Activated CD4-positive, alpha-beta T cell treated with anti-CD3 and anti-CD28 coated beads for 1 hour (primary cell): ENCODE measurements at regions not wholly inside any gene's neighbourhood (a gene's known extent, or its start where the extent isn't known, plus 50 kb on each side); places are given as distances from the start of the nearest gene placed in this dataset.

Source experiments
- DNase-seq: peaks from one replicate; pipeline ENCODE4 v3.0.0-alpha.2; 2020

- no peak for DNase-seq
These were observed 73.8 kb downstream of the RTP5 start for GRCh38 chr2:241943209-241943850.

- no peak for DNase-seq
These were observed 74.5 kb downstream of the RTP5 start for GRCh38 chr2:241943961-241944575.

- no peak for DNase-seq
These were observed 75.3 kb downstream of the RTP5 start for GRCh38 chr2:241944821-241945220.

GRCh38 chr2:241945311-241945710 lies 75.8 kb downstream of the RTP5 start:
- no peak for DNase-seq

- no peak for DNase-seq
These were observed 76.3 kb downstream of the RTP5 start for GRCh38 chr2:241945803-241946202.

GRCh38 chr2:241946306-241947003 lies 76.9 kb downstream of the RTP5 start:
- DNase-seq = no peak

GRCh38 chr2:241947004-241947350 lies 77.4 kb downstream of the RTP5 start:
- no peak for DNase-seq

GRCh38 chr2:241947401-241947800 lies 77.9 kb downstream of the RTP5 start:
- no peak for DNase-seq

- DNase-seq = no peak
These were observed 78.3 kb downstream of the RTP5 start for GRCh38 chr2:241947876-241948275.

- no peak for DNase-seq
These were observed 78.9 kb downstream of the RTP5 start for GRCh38 chr2:241948299-241948897.

- no peak for DNase-seq
These were observed 79.6 kb downstream of the RTP5 start for GRCh38 chr2:241948901-241949735.

GRCh38 chr2:241949736-241950412 lies 80.3 kb downstream of the RTP5 start:
- no peak for DNase-seq

- DNase-seq = peak; percentile 50
These were observed 81.1 kb downstream of the RTP5 start for GRCh38 chr2:241950413-241951315.

- DNase-seq = no peak
These were observed 81.8 kb downstream of the RTP5 start for GRCh38 chr2:241951316-241951700.

GRCh38 chr2:241951920-241952319 lies 82.4 kb downstream of the RTP5 start:
- DNase-seq = no peak

- no peak for DNase-seq
These were observed 83.3 kb downstream of the RTP5 start for GRCh38 chr2:241952816-241953215.

GRCh38 chr2:241953324-241953928 lies 83.9 kb downstream of the RTP5 start:
- DNase-seq = no peak

- no peak for DNase-seq
These were observed 87.1 kb downstream of the RTP5 start for GRCh38 chr2:241956521-241957110.

GRCh38 chr2:241957276-241957675 lies 87.7 kb downstream of the RTP5 start:
- DNase-seq = no peak

- no peak for DNase-seq
These were observed 89.5 kb downstream of the RTP5 start for GRCh38 chr2:241958818-241959545.
